K562 (cell line): ENCODE measurements at regions not wholly inside any gene's neighbourhood (a gene's known extent, or its start where the extent isn't known, plus 50 kb on each side); places are given as distances from the start of the nearest gene placed in this dataset.

Source experiments
- ATAC-seq: fragments of 200-7000 bp; cut with Tn5 transposase; 3 replicates; pipeline ENCODE4 v1.9.1; 2020; ENCODE audit warnings: moderate library complexity
- BruUV-seq: library from RNA; stranded (reverse); fragments of 400-500 nt; replicated peaks from 2 replicates; lab custom pipeline; 2021; lab: Mats Ljungman, UMichigan
- CTCF ChIA-PET: fragments of 300-600 bp; formaldehyde crosslinking; extraction: SDS; loops from one replicate; lab custom pipeline; 2021; ENCODE audit warnings: low intra/inter-chr PET ratio; lab: Yijun Ruan, JAX
- POLR2A ChIA-PET: fragments of 300-600, 350-650 bp; sonication (Branson Sonifier 250); formaldehyde crosslinking; extraction: SDS; loops from one replicate; lab custom pipeline; 2021; ENCODE audit warnings: antibody characterized with exemption, inconsistent platforms; lab: Yijun Ruan, JAX
- DNase-seq, 4 experiments: peaks; one replicate each; pipeline versions ENCODE4 v3.0.0 to v3.0.0-alpha.2; 2011 to 2018; ENCODE audit warnings: low spot score in 3 of 4, mixed read lengths in 3 of 4; ENCODE audit errors: extremely low read depth in 1 of 4
- FAIRE-seq: peaks from 2 replicates; lab custom pipeline; 2011; peaks lifted over from hg19 to GRCh38; lab: Jason Lieb, UNC
- H2AFZ ChIP-seq: 2 replicates; pipeline ENCODE4 v1.6.0; 2011; ENCODE audit warnings: low read depth, low read length, control low read depth, inconsistent platforms
- H3K27ac ChIP-seq: fragments of 200-600 bp; 3 replicates; pipeline ENCODE4 v1.8.0; 2011; ENCODE audit warnings: low read depth, mild to moderate bottlenecking, control low read depth, inconsistent platforms, low read length, moderate library complexity, mixed read lengths; ENCODE audit errors: extremely low read depth
- H3K27me3 ChIP-seq, 2 experiments: fragments of 300-600 bp in 1 of 2; 2 replicates in 1 of 2; 3 replicates in 1 of 2; pipeline versions ENCODE4 v1.6.0 to v1.8.0; 2011; ENCODE audit warnings: inconsistent platforms in 2 of 2, low read length in 2 of 2, mild to moderate bottlenecking in 1 of 2, mixed read lengths in 1 of 2, moderate library complexity in 1 of 2; ENCODE audit not compliant: control insufficient read depth in 2 of 2, insufficient read depth in 2 of 2
- H3K36me3 ChIP-seq: fragments of 300-600 bp; 3 replicates; pipeline ENCODE4 v1.8.0; 2011; ENCODE audit warnings: mild to moderate bottlenecking, low read length, inconsistent platforms; ENCODE audit not compliant: control insufficient read depth, insufficient read depth
- H3K4me1 ChIP-seq, 2 experiments: fragments of 200-600 bp in 1 of 2; replicated peaks in 1 of 2; 2 replicates in 1 of 2; 3 replicates in 1 of 2; pipeline versions ENCODE4 v1.5.1 to v1.8.0; 2011; ENCODE audit warnings: inconsistent platforms in 2 of 2, low read length in 2 of 2, mild to moderate bottlenecking in 1 of 2, mixed read lengths in 1 of 2, moderate library complexity in 1 of 2; ENCODE audit not compliant: control insufficient read depth in 2 of 2, insufficient read depth in 2 of 2
- H3K4me2 ChIP-seq: 2 replicates; pipeline ENCODE4 v1.6.1; 2011; ENCODE audit warnings: low read length, control low read depth, inconsistent platforms, mixed read lengths; ENCODE audit not compliant: insufficient read depth
- H3K4me3 ChIP-seq: fragments of 200-600 bp; sonication (generic), shearing (Covaris generic); 2 replicates; pipeline ENCODE4 v1.5.1; 2016; ENCODE audit warnings: control low read depth, inconsistent platforms
- H3K79me2 ChIP-seq: fragments of 200-600 bp; 3 replicates; pipeline ENCODE4 v1.8.0; 2011; ENCODE audit warnings: low read length, inconsistent platforms; ENCODE audit not compliant: control insufficient read depth, insufficient read depth
- H3K9ac ChIP-seq, 2 experiments: 2 replicates each; pipeline versions ENCODE4 v1.6.0 to v1.6.1; 2011; ENCODE audit warnings: low read depth in 2 of 2, low read length in 2 of 2, control low read depth in 1 of 2, inconsistent platforms in 1 of 2, mild to moderate bottlenecking in 1 of 2, mixed read lengths in 1 of 2; ENCODE audit not compliant: insufficient read depth in 1 of 2
- H3K9me1 ChIP-seq: one replicate; pipeline ENCODE4 v1.6.0; 2011; ENCODE audit warnings: inconsistent platforms, mild to moderate bottlenecking, low read length, moderate library complexity; ENCODE audit not compliant: control insufficient read depth, insufficient read depth
- H3K9me3 ChIP-seq: replicated peaks from 2 replicates; pipeline ENCODE4 v1.5.1; 2011; ENCODE audit warnings: low read depth, low read length, inconsistent platforms; ENCODE audit not compliant: control insufficient read depth, insufficient read depth
- H4K20me1 ChIP-seq: replicated peaks from 2 replicates; pipeline ENCODE4 v1.6.1; 2011; ENCODE audit warnings: low read length, inconsistent platforms, mixed read lengths; ENCODE audit not compliant: control insufficient read depth, insufficient read depth
- C11orf30 ChIP-seq: fragments of 450-650 bp; IDR thresholded peaks from 2 replicates; pipeline ENCODE4 v1.6.1; 2016; ENCODE audit warnings: low read depth, mild to moderate bottlenecking
- CTCFL ChIP-seq: IDR thresholded peaks from 2 replicates; pipeline ENCODE4 v1.6.1; 2011; ENCODE audit warnings: borderline replicate concordance, low read depth, mild to moderate bottlenecking, moderate library complexity, low read length; ENCODE audit not compliant: insufficient read depth, poor library complexity, severe bottlenecking
- MXD1 ChIP-seq: fragments of 250-450 bp; sonication (Bioruptor Pico); IDR thresholded peaks from 2 replicates; pipeline ENCODE4 v1.8.0; 2021; ENCODE audit warnings: borderline replicate concordance, mild to moderate bottlenecking, moderate library complexity; ENCODE audit not compliant: poor library complexity, severe bottlenecking
- NR0B1 ChIP-seq: fragments of 450-650 bp; IDR thresholded peaks from one replicate; pipeline ENCODE4 v1.6.1; 2018; ENCODE audit warnings: mild to moderate bottlenecking, moderate library complexity; ENCODE audit not compliant: partially characterized antibody
- PTRF ChIP-seq: fragments of 450-650 bp; IDR thresholded peaks from 2 replicates; pipeline ENCODE4 v1.6.1; 2016; ENCODE audit warnings: mild to moderate bottlenecking, missing genetic modification characterization, missing compliant biosample characterization
- SMAD2 ChIP-seq: fragments of 150-350 bp; IDR thresholded peaks from 2 replicates; pipeline ENCODE4 v1.6.1; 2014; ENCODE audit warnings: low read depth, mild to moderate bottlenecking, low read length
- ZNF140 ChIP-seq: fragments of 250-450 bp; sonication (Bioruptor Pico); IDR thresholded peaks from 2 replicates; pipeline ENCODE4 v1.8.0; 2021; ENCODE audit warnings: moderate library complexity, mild to moderate bottlenecking, inconsistent platforms
- ZNF609 ChIP-seq: sonication (generic); formaldehyde crosslinking; IDR thresholded peaks from 2 replicates; pipeline ENCODE4 v1.8.1; 2023; ENCODE audit warnings: missing genetic modification reagents, mild to moderate bottlenecking, borderline replicate concordance
- WGBS: fragments of 100-300 bp; shearing (Covaris generic); methylation state at CpG from one replicate; pipeline ENCODE4 v1.1.6; 2016; ENCODE audit warnings: low coverage, mixed read lengths; ENCODE audit not compliant: insufficient coverage; ENCODE audit errors: missing lambda C conversion rate; 5-methylcytosine and 5-hydroxymethylcytosine counted together
- in situ Hi-C: fragments of 300-500 bp; cut with MboI; formaldehyde crosslinking; loops from 4 replicates; pipeline ENCODE4 v1.15.0; 2018; ENCODE audit warnings: inconsistent platforms, mixed read lengths
- intact Hi-C: fragments of 100-400 bp; cut with micrococcal nuclease; formaldehyde crosslinking; loops from 2 replicates; pipeline ENCODE4 v1.14.2; 2022
- TF ChIP-seq, protein P1 (sequence below): fragments of 450-650 bp; IDR thresholded peaks from 2 replicates; pipeline ENCODE4 v1.6.1; 2017; ENCODE audit warnings: antibody characterized with exemption

DNA sequence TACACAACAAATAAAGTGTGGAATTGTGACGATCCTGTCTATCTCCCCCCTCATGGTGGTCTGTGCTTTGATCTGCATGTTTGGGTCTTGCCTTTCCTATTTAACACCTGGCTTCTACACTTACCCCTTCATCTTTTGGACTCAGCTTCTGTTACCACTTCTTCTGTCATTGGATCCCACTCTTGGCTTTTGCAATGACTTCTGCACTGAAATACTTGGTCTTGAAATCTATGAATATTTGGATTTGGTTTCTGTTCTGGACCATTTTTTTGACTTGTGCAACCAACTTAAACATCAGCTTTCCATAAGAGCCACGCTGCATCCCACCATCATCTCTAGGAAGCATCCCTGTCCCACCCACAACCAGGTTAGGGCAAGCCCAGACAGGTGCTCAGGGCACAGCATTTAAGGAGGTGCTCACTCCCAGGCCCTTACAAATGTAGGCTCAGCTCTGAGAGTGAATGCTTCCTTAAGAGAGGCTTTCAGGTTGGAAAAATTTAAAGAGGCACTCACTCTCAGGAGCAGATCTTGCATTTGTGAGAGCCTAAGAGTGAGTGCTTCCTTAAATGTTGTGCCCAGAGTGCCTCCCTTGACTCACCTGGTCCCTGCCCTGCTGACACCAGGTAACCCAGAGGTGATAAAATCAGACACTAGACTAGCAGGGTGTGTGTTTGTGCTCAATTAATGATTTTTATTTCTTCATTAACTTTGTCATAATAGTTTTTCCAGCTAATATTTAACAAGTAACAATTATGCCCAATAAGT lies 124.5 kb upstream of the SH3BP4 start:
- no TSS peak for BruUV-seq
- H3K4me3 ChIP-seq = no peak overlapping the region
- H3K9me3 ChIP-seq = no peaks in the 10 kb centered on the region
- intact Hi-C loops (no loop called here), in situ Hi-C loops (no loop called here)
- H3K79me2 ChIP-seq = no peaks in the 10 kb centered on the region
- no peaks in the 10 kb centered on the region; the same call in 1 of the 2 replicates for H4K20me1 ChIP-seq
- H3K4me1 ChIP-seq = no peaks in the 10 kb centered on the region
- FAIRE-seq (no peak), ATAC-seq (no peak), DNase-seq (no peak)
- H3K9me1 ChIP-seq = no peaks in the 10 kb centered on the region
- CTCF ChIA-PET = no interaction called here
- H2AFZ ChIP-seq = no peak overlapping the region
- H3K9ac ChIP-seq = no peak overlapping the region
- H3K27me3 ChIP-seq = no peaks in the 10 kb centered on the region
- no peak overlapping the region for H3K27ac ChIP-seq
- POLR2A ChIA-PET = no interaction called here
- no peaks in the 10 kb centered on the region for H3K36me3 ChIP-seq
- no peak for TF ChIP-seq ZNF609
- no peak for TF ChIP-seq C11orf30
- no peak for TF ChIP-seq SMAD2
- no peak for TF ChIP-seq NR0B1
- no peak for TF ChIP-seq CTCFL
- TF ChIP-seq, protein P1, sequence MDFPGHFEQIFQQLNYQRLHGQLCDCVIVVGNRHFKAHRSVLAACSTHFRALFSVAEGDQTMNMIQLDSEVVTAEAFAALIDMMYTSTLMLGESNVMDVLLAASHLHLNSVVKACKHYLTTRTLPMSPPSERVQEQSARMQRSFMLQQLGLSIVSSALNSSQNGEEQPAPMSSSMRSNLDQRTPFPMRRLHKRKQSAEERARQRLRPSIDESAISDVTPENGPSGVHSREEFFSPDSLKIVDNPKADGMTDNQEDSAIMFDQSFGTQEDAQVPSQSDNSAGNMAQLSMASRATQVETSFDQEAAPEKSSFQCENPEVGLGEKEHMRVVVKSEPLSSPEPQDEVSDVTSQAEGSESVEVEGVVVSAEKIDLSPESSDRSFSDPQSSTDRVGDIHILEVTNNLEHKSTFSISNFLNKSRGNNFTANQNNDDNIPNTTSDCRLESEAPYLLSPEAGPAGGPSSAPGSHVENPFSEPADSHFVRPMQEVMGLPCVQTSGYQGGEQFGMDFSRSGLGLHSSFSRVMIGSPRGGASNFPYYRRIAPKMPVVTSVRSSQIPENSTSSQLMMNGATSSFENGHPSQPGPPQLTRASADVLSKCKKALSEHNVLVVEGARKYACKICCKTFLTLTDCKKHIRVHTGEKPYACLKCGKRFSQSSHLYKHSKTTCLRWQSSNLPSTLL = no peak
- TF ChIP-seq PTRF = no peak
- no peak for TF ChIP-seq MXD1 (CRISPR knock-in tag)
- TF ChIP-seq ZNF140 (CRISPR knock-in tag) = no peak
- 0% methylated on average over 2 of the region's 2 CpGs for WGBS
- H3K4me2 ChIP-seq = no peak overlapping the region
